IPS-NIHi7 (cell line): ENCODE measurements at regions not wholly inside any gene's neighbourhood (a gene's known extent, or its start where the extent isn't known, plus 50 kb on each side); places are given as distances from the start of the nearest gene placed in this dataset.

ENCODE experiments used
- DNase-seq: peaks from one replicate; pipeline ENCODE4 v3.0.0; 2012; ENCODE audit warnings: mixed read lengths; ENCODE audit errors: extremely low spot score

DNA sequence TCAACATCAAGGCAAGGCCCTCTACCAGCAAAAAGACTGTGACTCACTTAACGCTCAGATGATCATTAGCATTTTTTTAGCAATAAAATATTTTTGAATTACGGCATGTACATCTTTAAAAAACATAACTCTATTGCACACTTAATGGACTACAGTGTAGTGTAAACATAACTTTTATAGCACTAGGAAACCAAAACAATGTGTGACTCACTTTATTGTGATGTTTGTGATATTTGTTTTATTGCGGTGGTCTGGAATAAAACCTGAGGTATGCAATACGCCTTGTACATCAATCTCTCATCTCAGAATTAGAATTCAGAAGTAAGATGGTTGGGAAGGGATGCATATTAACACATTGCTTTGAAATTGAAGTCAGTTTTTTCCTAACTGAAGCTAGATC is 106.9 kb upstream of the PTCH1 start:
- no peak for DNase-seq

GRCh38 chr9:95620722-95621121 is 104.0 kb upstream of the PTCH1 start:
- DNase-seq, result no peak

DNA sequence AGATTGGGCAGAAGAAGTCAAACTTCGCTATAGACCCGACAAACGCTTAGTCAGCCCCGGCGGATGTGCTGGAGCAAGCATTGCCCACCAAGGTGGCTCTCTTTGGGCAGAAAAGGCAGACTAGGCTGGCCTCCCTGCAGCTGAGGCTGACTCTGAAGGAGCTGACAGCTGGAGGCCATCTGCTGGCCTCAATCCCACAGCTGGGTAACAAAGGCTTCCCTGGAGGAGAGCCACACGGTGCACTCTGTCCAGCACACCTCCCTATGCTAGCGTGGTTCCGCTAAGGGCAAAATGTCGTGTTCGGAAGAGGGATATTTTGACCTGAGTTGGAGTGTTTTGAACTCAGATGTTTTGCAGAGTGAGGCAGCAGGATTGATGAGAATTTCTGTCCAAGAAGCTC is 103.5 kb upstream of the PTCH1 start:
- DNase-seq, result no peak

GRCh38 chr9:95615246-95615645 is 98.5 kb upstream of the PTCH1 start:
- DNase-seq, result no peak

GRCh38 chr9:95613670-95614069 is 96.9 kb upstream of the PTCH1 start:
- DNase-seq, result no peak

GRCh38 chr9:95611354-95611753 is 94.6 kb upstream of the PTCH1 start:
- DNase-seq, result no peak

DNA sequence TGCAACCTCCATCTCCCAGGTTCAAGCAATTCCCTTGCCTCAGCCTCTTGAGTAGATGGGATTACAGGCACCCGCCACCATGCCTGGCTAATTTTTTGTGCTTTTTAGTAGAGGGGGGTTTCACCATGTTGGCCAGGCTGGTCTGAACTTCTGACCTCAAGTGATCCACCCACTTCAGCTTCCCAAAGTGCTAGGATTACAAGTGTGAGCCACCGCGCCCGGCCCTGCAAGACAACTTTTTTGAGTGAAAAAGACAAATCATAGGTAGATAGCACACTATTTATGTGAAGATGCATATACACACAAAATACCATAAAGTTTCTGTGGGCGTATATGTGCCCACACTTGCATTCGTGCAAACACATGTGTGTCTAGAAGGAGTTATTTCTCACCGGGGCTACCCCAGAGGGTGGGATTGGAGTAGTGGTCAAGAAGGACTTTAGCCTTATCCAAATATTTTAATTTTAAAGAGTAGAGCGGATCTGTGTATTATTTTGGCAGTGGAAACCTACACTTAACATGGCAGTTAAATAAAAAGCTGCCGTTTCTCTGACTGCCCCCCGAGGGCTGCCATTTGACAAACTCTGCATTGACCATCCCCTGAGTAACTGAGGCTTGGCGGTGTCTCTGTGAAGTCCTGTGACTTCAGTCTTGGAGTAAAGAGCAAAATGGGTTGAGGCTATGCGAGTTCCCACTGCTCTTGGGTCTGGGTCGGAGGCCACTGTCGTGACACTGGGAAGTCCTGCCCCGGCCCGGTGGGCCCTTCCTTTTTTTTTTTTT is 93.4 kb upstream of the PTCH1 start:
- DNase-seq, result no peak

DNA sequence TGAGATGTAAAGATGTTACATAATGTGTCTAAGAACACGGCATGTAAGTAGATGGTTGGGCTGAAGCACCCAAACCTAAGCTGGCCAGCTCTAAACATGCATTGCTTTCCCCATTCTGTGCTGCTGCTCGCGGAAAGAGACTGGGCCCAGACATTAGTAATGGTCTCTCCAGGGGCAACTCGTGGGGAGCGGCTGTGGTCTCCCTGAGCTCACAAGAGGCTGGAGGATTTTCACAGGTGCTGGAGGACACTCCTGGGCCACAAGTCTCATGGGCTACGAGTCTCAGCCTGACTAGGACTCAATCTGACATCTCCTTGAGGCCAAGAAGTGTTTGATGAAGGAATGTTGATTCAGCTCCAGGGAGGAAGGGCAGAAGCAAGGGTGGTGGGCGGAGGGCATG is 92.7 kb upstream of the PTCH1 start:
- DNase-seq, result no peak

GRCh38 chr9:95608341-95608740 is 91.6 kb upstream of the PTCH1 start:
- DNase-seq, result no peak

DNA sequence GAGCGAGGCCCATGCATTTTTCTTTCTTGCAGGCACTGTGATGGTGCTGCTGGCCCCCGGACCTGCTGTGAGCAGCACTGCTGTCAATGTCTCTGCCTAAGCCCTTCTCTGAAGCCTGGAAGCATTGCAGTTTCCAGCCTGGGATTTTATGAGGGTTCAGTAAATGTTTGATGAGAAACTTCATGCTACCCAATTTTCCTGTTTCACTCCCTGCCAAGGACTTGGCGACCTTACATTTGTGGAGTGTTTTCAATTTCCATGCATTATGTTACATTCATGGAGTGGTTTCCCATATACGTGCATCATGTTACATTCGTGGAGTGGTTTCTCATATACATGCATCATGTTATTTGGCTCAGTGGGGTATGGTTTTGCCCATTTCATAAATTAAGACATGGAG is 90.7 kb upstream of the PTCH1 start:
- DNase-seq, result no peak

GRCh38 chr9:95606489-95607350 is 89.9 kb upstream of the PTCH1 start:
- no peak for DNase-seq

DNA sequence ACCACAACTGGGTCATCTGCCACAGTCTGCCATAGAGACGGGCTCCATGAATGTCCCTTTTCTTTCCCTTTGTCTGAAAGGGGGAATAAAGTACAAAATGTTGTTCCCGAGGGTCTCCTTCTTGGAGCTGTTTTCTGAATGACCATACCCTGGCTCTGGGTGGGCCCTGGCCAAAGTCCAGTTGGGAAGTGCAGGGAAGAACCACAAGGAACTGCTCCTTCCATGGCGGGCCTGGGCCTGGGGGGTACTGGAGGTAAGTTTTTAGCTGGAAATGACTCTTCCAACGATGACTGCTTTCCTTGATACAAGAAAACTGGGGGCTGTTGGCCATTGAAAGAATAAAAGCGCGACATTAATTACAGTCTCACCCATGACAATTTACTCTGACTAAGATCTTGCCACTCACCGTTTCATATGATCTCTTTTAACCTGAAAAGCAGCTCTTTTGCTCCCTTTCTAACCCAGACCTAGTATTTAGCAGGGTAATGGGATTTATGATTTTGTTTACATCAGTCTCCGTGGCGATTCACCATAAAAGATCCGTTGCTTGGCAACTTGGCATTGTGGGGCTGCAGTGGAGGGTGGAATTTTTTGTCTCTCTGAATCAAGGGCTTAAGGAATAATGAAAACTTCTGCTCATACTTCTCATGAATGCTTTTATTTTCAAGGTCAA is 89.2 kb upstream of the PTCH1 start:
- DNase-seq, result no peak

DNA sequence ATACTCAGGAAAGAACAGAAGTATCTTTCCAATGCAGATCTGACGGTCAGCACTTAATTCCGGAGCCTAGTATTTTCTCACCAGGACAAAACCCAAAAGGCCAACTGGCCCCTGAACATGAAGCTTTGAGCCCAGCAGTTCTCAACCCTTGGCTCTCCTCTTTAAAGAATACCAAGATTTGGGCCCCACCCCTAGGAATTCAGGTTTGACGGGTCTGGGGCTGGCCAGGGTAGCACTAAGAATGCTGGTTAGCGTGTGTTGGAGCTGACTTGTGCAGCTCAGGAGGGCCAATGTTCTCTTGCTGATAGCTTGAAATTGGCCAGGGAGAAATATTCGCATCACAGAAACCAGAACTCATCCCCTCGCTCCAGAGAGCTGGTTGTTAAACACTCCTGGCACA is 88.3 kb upstream of the PTCH1 start:
- peak; percentile 65 for DNase-seq

DNA sequence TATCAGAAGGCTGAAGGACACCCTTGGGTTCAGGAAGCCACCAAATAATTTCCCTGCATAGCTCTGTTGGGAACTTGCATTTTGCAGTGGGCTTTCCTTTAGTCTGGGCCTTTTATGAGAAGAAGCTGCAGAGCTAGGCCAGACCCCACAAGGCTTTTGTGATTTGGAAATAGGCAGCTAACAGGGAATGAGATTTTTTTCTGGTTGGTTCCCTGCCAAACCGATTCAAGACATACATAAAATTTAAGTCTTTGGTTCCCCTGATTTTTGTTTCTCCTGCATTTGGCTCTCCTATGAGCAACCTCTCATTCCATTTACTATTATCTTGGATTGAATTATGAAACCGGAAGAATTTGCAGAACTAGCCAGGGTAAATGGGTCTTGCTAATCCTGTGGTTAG is 81.5 kb upstream of the PTCH1 start:
- DNase-seq, result no peak

DNA sequence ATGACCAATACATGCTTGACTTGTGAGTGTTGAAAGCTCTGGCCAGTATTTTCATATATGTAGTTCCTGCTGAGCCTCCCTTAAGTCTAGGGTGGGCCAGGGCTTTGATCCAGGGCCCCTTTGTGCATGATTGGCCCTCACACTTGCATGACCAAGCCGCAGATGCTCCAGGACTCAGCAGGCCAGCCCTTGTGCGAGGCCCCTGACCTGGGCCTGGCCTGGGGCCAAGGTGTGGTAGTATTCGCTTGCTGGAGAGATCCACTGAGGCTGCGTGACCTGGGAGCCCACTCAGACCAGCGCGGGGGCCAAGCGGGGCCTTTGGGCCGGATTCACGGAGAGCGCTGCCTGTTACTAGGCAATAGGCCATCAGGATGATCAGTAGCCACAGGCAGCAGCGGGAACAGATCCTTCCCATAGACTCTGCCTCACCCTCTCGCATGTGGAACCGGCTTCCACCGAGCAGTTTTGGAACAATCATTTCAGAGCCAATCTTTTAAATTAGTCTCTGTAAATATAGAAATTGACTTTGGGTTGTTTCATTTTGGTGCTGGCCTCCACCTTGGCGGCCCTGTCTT is 79.0 kb upstream of the PTCH1 start:
- DNase-seq, result no peak

DNA sequence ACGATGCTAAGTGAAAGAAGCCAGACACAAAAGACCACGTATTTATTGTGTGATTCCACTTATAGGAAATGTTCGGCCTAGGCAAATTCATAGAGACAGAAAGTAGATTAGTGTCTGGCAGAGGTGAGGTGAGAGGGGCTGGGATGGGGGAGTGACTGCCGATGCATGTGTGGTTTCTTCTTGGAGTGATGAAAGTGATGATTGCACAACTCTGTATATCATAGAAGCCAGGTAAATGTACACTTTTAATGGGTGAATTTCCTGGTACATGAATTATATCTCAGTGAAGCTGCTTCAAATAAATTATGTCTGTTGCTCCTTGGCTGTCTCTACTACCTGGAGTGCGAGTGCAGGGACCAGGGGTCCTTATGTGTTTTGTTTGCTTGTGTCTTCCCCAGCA is 76.2 kb upstream of the PTCH1 start:
- DNase-seq, result no peak

- DNase-seq, result no peak
Observed at GRCh38 chr9:95588724-95589588, 72.2 kb upstream of the PTCH1 start.

- no peak for DNase-seq
Observed at GRCh38 chr9:95587021-95587964, 70.5 kb upstream of the PTCH1 start.

- DNase-seq, result no peak
Observed at GRCh38 chr9:95586326-95586725, 69.6 kb upstream of the PTCH1 start.

DNA sequence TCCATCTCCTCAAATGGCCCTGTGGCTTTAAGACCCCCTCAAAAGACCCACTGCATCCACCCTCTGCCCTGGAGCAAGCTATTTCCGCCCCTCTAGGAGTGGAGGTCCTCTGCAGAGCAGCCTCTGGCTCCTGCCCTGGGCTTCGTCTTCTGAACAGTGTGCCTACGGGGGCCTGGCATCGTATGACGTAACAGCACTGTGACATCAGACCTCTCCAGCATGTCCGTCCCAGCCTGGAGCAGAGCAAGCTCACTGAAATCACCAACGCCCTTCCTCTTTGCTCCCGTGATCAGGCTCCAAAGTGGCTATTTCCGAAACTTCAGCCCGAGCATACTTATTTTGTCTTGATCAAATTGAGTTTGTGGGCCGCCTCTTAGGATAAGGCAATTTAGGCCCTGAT is 69.1 kb upstream of the PTCH1 start:
- no peak for DNase-seq
